GM12892 (cell line): ENCODE measurements at regions not wholly inside any gene's neighbourhood (a gene's known extent, or its start where the extent isn't known, plus 50 kb on each side); places are given as distances from the start of the nearest gene placed in this dataset.

Source experiments
- DNase-seq: peaks from one replicate; pipeline ENCODE4 v3.0.0; 2011; ENCODE audit not compliant: insufficient read length
- FAIRE-seq: peaks from 2 replicates; lab custom pipeline; 2011; peaks lifted over from hg19 to GRCh38; lab: Jason Lieb, UNC
- POLR2A ChIP-seq: IDR thresholded peaks from 2 replicates; pipeline ENCODE4 v1.6.1; 2011; ENCODE audit warnings: low read depth, low read length, control low read depth
- POLR2AphosphoS5 ChIP-seq: IDR thresholded peaks from 2 replicates; pipeline ENCODE4 v1.6.1; 2011; ENCODE audit warnings: low read depth, low read length, control low read depth
- TAF1 ChIP-seq: IDR thresholded peaks from 2 replicates; pipeline ENCODE4 v1.6.1; 2011; ENCODE audit warnings: low read depth, mild to moderate bottlenecking, control low read depth, low read length, borderline replicate concordance

DNA sequence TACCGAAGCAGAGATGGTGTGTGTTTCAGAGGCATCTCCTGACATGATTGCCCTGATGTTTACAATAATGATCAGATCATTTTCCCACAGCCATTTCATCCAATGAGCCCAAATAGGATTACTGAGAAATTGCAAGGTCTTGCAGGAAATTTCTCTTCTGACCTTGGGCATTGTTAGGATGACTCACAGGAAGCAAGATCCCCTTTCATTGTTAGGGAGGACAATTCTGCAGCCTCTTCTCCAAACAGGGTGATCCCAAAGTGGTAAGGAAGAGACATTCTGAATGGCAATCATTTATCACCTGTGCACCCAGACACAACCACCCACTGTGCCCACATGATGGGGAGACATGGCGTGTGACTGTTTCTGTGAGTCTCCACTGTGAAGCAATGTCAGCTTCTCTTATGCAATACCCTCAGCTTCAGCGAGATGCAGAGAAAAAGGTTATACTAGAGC lies 306.7 kb upstream of the XYLT1 start:
- no peak for DNase-seq
- TF ChIP-seq POLR2AphosphoS5, result no peak
- TF ChIP-seq TAF1, result no peak
- TF ChIP-seq POLR2A, result no peak

DNA sequence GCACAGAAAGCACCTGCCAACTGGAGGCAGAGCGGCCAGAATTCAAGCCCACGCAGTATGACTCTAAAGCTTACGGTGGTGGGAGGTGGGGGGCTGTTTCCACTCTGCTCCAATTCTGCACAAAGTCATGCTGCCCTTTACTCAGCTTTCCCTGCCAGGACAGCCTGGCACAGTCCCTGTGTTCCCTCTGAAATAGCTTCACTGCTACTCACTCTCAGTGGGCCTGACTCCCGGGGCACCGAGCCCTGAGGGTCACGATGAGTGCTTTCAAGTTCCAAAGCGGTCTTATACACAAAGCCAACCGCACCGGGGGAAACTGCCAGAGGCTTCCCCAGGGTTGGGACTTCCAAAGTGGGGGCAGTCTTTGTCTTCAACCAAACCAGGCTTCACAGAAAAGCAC lies 306.1 kb upstream of the XYLT1 start:
- DNase-seq (no peak), FAIRE-seq (no peak)
- TF ChIP-seq POLR2AphosphoS5, result no peak
- no peak for TF ChIP-seq TAF1
- TF ChIP-seq POLR2A, result no peak

More for the DNA sequence above, 306.7 kb upstream of the XYLT1 start:
- no peak for FAIRE-seq

DNA sequence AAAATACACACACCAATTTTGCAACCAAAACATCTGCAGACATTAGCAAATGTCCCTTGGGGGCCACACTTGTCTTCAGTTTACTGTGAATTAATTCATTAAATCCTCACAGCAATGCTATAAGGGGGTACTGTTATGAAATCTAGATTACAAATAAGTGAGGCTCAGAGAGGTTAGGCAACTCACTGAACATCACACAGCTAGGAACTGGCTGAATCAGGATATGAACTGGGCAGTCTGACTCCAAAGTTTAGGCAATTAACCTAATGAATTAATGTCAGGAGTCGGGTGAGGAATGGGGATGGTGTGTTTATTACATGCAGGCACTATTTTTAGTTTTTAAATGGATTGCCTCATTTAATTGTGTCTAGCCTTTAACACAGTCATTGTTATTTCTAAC lies 305.7 kb upstream of the XYLT1 start:
- no peak for TF ChIP-seq TAF1
- no peak for TF ChIP-seq POLR2AphosphoS5
- TF ChIP-seq POLR2A, result no peak
- no peak for FAIRE-seq
- DNase-seq, result no peak

DNA sequence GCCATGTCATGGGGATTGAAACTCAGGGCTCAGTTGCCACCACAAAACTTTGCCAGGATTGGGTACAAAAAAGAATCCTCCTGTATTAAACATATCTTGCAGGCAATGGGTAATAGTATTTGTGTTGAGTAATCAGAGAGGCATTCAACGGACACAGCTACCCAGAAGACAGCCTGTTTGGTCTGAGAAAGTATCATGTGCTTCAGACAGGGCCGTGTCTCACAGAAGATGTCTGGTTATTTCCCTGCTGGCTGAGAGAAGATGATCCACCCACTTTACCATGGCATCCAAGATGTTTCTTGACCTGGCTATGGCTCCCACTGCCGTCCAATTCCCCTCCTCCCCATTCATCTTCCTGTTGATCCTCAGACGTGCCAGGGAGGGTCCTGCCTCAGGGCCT lies 304.3 kb upstream of the XYLT1 start:
- no peak for FAIRE-seq
- no peak for DNase-seq
- no peak for TF ChIP-seq POLR2AphosphoS5
- no peak for TF ChIP-seq POLR2A
- no peak for TF ChIP-seq TAF1

DNA sequence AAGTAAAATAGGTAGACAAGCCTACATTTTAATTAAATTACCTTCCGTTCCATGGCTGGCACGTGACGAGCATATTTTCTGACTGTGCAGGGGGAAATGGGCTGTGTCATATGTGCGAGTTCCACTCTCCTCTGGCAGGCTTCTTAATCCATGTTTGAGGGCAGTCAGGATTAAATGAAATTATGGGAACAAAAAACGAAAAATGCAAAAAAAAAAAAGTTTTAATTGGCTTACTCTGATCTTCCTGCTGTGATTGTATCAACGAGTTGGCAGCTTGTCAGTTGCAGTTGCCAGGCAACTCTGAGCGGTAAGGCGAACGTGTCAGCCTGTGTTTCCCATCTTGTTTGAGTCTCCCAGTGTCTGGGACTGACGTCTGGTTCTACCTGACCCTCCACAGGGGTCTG lies 302.9 kb upstream of the XYLT1 start:
- TF ChIP-seq POLR2A (no peak), POLR2AphosphoS5 (no peak), TAF1 (no peak)
- FAIRE-seq, result no peak
- no peak for DNase-seq

DNA sequence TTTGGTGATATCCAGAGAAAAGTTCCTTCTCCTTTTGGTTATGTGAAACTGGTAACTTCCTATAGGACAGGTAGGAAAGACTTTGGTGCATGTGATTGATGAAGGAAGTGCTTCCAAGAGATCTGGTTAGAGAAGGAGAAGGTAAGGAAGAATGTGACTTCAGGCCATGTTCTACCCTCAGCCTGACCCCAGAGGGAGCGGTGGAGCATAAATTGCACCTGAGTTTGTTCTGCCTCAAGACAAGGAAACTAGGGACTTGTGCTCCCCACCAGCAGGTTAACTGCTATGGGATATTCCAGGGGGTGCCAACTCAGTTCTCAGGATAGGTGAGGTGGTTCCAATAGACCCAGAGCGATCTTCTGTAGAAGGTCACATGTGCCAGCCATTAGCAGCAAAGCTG lies 299.3 kb upstream of the XYLT1 start:
- TF ChIP-seq POLR2AphosphoS5 (no peak), POLR2A (no peak), TAF1 (no peak)
- DNase-seq, result no peak
- no peak for FAIRE-seq

DNA sequence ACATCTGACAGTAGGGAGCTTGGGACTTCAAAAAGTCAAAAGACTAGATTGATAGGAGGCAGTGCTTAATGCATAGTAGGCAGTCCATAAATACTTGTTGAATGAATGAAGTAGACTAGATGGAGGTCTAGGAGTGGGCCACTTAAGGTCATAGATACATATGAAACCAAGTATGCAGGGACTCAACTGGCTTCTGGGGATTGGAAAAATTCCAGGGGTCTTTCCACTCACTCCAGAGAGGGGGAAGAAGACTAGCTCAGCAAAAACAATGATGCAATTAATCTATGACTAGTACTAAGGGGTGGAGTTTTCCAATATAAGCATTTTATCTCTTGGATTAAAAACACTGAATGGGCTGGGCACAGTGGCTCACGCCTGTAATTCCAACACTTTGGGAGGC lies 298.3 kb upstream of the XYLT1 start:
- FAIRE-seq (no peak), DNase-seq (no peak)
- TF ChIP-seq TAF1 (no peak), POLR2AphosphoS5 (no peak), POLR2A (no peak)

DNA sequence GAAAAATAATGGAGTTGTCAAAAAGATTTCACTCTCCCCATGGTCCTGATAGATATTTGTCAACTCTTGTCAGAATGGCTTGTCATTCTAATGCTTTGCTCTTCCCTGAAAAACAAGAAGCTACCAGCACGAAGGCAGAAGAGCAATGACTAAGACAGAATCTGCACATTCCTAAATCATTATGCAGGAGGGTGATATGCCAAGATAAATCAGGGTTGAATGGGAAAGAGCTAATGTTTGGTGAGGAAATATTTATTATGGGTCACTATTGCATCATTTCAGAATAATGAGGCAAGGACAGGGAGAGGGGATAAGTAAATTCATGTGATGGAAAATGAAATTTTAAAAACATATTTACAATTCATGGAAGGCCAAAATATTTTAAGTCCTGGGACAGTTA lies 297.5 kb upstream of the XYLT1 start:
- FAIRE-seq (no peak), DNase-seq (no peak)
- TF ChIP-seq POLR2A (no peak), POLR2AphosphoS5 (no peak), TAF1 (no peak)

DNA sequence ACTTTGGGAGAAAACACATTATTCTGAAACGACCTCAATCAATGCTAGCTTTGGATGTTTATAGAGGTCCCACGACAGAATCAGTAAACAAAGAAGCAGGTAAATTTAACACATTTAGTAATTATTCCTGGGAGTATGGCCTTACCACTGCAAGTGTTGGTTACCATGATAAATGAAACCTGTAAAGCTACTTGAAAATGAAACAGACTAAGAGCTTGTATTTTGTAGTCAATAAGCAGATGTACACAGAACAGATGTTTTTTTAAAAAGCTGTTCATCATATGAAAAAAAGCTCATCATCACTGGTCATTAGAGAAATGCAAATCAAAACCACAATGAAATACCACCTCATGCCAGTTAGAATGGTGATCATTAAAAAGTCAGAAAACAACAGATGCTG lies 295.3 kb upstream of the XYLT1 start:
- FAIRE-seq (no peak), DNase-seq (no peak)
- TF ChIP-seq POLR2AphosphoS5 (no peak), POLR2A (no peak), TAF1 (no peak)

DNA sequence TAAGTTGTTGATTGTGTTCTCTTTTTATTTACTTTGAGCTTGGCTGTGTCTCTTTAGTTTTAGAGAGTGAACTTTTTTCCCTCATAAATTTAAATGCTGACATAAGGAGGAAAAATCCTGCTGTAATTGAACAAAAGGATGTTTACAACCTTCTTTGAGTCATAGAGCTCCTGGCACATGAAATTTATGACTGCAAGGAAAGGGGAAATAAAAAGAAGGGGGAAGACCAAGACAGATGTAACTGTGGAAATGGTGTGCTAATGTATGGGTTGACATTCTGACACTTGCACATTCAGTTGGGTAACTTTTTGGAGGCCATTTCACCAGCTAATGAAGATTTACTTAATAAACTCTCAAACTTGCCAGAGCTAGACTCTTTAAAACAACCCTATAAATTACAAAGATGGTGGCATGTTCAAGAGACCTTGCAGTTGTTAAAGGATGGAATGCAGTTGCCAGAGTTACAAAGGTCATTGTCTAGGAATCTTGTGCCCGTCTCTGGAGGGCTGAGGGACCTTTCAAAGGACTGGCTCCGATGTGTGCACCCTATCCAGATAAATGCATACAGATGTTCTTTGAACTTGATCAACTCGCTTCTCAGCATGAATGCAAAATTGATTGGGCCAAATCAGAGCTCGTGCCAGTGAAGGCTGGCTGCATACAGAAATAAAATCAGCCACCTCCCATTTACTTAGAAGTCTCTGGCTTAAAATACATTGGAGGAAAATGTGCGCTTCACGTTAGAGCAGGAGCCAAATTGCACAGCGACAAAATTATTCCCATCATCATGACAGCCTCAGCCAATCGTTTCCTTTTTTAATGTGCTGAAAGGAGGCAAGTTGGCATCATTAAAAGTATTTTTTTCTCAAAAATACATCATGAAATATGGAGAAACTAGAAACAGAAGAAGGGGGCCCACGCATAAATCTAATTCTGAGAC lies 289.0 kb upstream of the XYLT1 start:
- DNase-seq (no peak), FAIRE-seq (no peak)
- no peak for TF ChIP-seq POLR2A
- TF ChIP-seq TAF1, result no peak
- TF ChIP-seq POLR2AphosphoS5, result no peak

DNA sequence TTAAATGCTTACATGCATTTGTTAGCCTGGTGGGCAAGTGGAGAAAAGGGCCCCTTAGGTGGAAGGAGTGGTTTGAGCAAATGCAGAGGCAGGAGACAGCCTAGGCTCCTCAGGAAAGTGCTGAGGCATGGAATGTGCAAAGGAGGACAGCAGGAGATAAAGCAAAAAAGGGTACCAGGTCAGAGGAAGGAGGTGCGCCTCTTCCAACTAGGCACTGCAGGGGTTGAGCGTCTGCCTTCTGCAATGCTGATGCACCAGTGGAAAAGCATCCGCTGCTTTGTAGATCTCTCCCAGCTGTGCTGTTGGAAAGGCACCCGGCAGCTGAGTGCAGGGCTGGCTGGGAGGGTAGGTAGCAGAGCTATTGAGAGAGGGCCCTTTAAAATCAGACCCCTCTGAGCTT lies 287.0 kb upstream of the XYLT1 start:
- DNase-seq (no peak), FAIRE-seq (no peak)
- TF ChIP-seq TAF1 (no peak), POLR2A (no peak), POLR2AphosphoS5 (no peak)

DNA sequence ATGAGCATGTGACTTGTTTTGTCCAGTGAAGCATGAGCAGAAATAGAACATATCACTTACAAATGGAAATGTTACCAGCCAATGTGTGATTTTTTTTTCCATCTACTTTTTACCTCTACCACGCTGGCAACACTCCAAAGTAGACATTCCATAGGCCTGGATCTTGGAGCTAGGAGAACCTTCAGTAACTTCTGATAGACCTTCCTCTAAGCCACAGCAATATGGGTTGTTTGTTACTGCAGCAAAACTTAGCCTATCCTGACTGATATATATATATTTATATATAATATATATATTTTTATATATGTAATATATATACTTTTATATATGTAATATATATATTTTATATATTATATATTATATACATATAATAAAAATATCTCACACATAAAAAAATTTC lies 284.4 kb upstream of the XYLT1 start:
- TF ChIP-seq POLR2A (no peak), POLR2AphosphoS5 (no peak)
- FAIRE-seq, result no peak
- no peak for DNase-seq

DNA sequence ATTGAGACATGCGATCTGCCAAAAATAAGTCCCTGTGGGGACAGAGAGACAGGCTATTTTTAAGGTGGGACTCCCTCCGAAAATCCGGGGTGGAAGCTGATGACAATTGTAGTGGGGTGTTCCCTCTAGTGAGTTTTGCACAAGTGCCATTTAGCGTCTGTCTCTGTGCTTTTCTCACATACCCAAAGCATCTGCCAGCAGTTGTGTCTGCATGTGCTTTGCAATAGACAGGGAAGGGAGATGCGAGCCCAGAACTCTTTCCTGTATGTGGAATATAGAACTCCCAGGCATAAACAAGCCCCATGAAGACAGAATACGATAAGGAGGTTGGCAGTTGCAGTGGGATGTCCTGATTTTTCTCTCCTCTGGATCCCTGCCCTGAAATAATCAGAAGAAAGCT lies 282.7 kb upstream of the XYLT1 start:
- no peak for DNase-seq
- TF ChIP-seq POLR2A, result no peak
- TF ChIP-seq TAF1, result no peak
- TF ChIP-seq POLR2AphosphoS5, result no peak
- FAIRE-seq, result no peak
